ENCODE measurements at regions not wholly inside any gene's neighbourhood (a gene's known extent, or its start where the extent isn't known, plus 50 kb on each side); places are given as distances from the start of the nearest gene placed in this dataset.

- Histone ChIP-seq H3K4me1 (ENCODE audit: control insufficient read depth, insufficient read depth, low read length) (peaks cover 3% of the 10 kb centered on the region), H3K27ac (ENCODE audit: low read length) (no peak overlapping the region), H3K9me3 (ENCODE audit: control insufficient read depth, low read length) (no peaks in the 10 kb centered on the region), H3K4me3 (ENCODE audit: low read length) (no peak overlapping the region), H3K27me3 (ENCODE audit: control insufficient read depth, insufficient read depth) (no peaks in the 10 kb centered on the region)
- ATAC-seq (no peak), DNase-seq (no peak)
- 30% methylated on average over 6 of the region's 6 CpGs for WGBS
- intact Hi-C loops (cut with DNase I) = no loop called here
These were observed 484.2 kb upstream of the BOD1L1 start for GRCh38 chr4:14111730-14112181.

- intact Hi-C loops (cut with DNase I) = no loop called here
- no peak for DNase-seq
- Histone ChIP-seq H3K4me1 (ENCODE audit: control insufficient read depth, insufficient read depth, low read length) (peaks cover 3% of the 10 kb centered on the region), H3K27ac (ENCODE audit: low read length) (no peak overlapping the region), H3K4me3 (ENCODE audit: low read length) (no peak overlapping the region), H3K9me3 (ENCODE audit: control insufficient read depth, low read length) (no peaks in the 10 kb centered on the region), H3K27me3 (ENCODE audit: control insufficient read depth, insufficient read depth) (no peaks in the 10 kb centered on the region)
- no peak for ATAC-seq
- WGBS = 92% methylated on average over 1 of the region's 1 CpG
These were observed 487.6 kb upstream of the BOD1L1 start for GRCh38 chr4:14115106-14115505.

- Histone ChIP-seq H3K27ac (ENCODE audit: low read length) (no peak overlapping the region), H3K4me1 (ENCODE audit: control insufficient read depth, insufficient read depth, low read length) (no peaks in the 10 kb centered on the region), H3K27me3 (ENCODE audit: control insufficient read depth, insufficient read depth) (no peaks in the 10 kb centered on the region), H3K9me3 (ENCODE audit: control insufficient read depth, low read length) (no peaks in the 10 kb centered on the region), H3K4me3 (ENCODE audit: low read length) (no peak overlapping the region)
- intact Hi-C loops (cut with DNase I) = no loop called here
- WGBS = 71% methylated on average over 3 of the region's 3 CpGs
- DNase-seq (no peak), ATAC-seq (peak; percentile 44 to 75)
These were observed 490.2 kb upstream of the BOD1L1 start for GRCh38 chr4:14117575-14118238.

- intact Hi-C loops (cut with DNase I) = no loop called here
- no peaks in the 10 kb centered on the region for H3K9me3 ChIP-seq (ENCODE audit: control insufficient read depth, low read length)
- ATAC-seq = no peak
- 69% methylated on average over 2 of the region's 2 CpGs for WGBS
- no peak for DNase-seq
- no peak overlapping the region for H3K4me3 ChIP-seq (ENCODE audit: low read length)
- H3K4me1 ChIP-seq (ENCODE audit: control insufficient read depth, insufficient read depth, low read length) = no peaks in the 10 kb centered on the region
- H3K27me3 ChIP-seq (ENCODE audit: control insufficient read depth, insufficient read depth) = no peaks in the 10 kb centered on the region
- H3K27ac ChIP-seq (ENCODE audit: low read length) = no peak overlapping the region
These were observed 497.3 kb upstream of the BOD1L1 start for GRCh38 chr4:14124816-14125215.

GRCh38 chr4:14125375-14126129 lies 498.0 kb upstream of the BOD1L1 start:
- H3K9me3 ChIP-seq (ENCODE audit: control insufficient read depth, low read length) = no peaks in the 10 kb centered on the region
- intact Hi-C loops (cut with DNase I) = no loop called here
- 63% methylated on average over 1 of the region's 1 CpG for WGBS
- no peak for DNase-seq
- ATAC-seq = no peak
- H3K27ac ChIP-seq (ENCODE audit: low read length) = no peak overlapping the region
- H3K4me1 ChIP-seq (ENCODE audit: control insufficient read depth, insufficient read depth, low read length) = no peaks in the 10 kb centered on the region
- no peak overlapping the region for H3K4me3 ChIP-seq (ENCODE audit: low read length)
- H3K27me3 ChIP-seq (ENCODE audit: control insufficient read depth, insufficient read depth) = no peaks in the 10 kb centered on the region

- no peaks in the 10 kb centered on the region for H3K27me3 ChIP-seq (ENCODE audit: control insufficient read depth, insufficient read depth)
- H3K27ac ChIP-seq (ENCODE audit: low read length) = no peak overlapping the region
- WGBS = 49% methylated on average over 2 of the region's 2 CpGs
- no peak for DNase-seq
- no peaks in the 10 kb centered on the region for H3K4me1 ChIP-seq (ENCODE audit: control insufficient read depth, insufficient read depth, low read length)
- no peak for ATAC-seq
- intact Hi-C loops (cut with DNase I) = no loop called here
- no peaks in the 10 kb centered on the region for H3K9me3 ChIP-seq (ENCODE audit: control insufficient read depth, low read length)
- no peak overlapping the region for H3K4me3 ChIP-seq (ENCODE audit: low read length)
These were observed 503.0 kb upstream of the BOD1L1 start for GRCh38 chr4:14130551-14130950.

GRCh38 chr4:14131335-14131734 lies 503.8 kb upstream of the BOD1L1 start:
- H3K27ac ChIP-seq (ENCODE audit: low read length) = no peak overlapping the region
- intact Hi-C loops (cut with DNase I) = no loop called here
- H3K9me3 ChIP-seq (ENCODE audit: control insufficient read depth, low read length) = no peaks in the 10 kb centered on the region
- WGBS = 58% methylated on average over 1 of the region's 1 CpG
- no peak for DNase-seq
- H3K27me3 ChIP-seq (ENCODE audit: control insufficient read depth, insufficient read depth) = no peaks in the 10 kb centered on the region
- no peaks in the 10 kb centered on the region for H3K4me1 ChIP-seq (ENCODE audit: control insufficient read depth, insufficient read depth, low read length)
- no peak for ATAC-seq
- no peak overlapping the region for H3K4me3 ChIP-seq (ENCODE audit: low read length)

GRCh38 chr4:14132301-14132700 lies 504.8 kb upstream of the BOD1L1 start:
- no peaks in the 10 kb centered on the region for H3K4me1 ChIP-seq (ENCODE audit: control insufficient read depth, insufficient read depth, low read length)
- intact Hi-C loops (cut with DNase I) = no loop called here
- H3K27ac ChIP-seq (ENCODE audit: low read length) = no peak overlapping the region
- no peak overlapping the region for H3K4me3 ChIP-seq (ENCODE audit: low read length)
- DNase-seq (no peak), ATAC-seq (no peak)
- no peaks in the 10 kb centered on the region for H3K9me3 ChIP-seq (ENCODE audit: control insufficient read depth, low read length)
- WGBS = 94% methylated on average over 1 of the region's 1 CpG
- H3K27me3 ChIP-seq (ENCODE audit: control insufficient read depth, insufficient read depth) = no peaks in the 10 kb centered on the region

GRCh38 chr4:14138106-14138505 lies 510.6 kb upstream of the BOD1L1 start:
- no peak overlapping the region for H3K4me3 ChIP-seq (ENCODE audit: low read length)
- H3K4me1 ChIP-seq (ENCODE audit: control insufficient read depth, insufficient read depth, low read length) = no peaks in the 10 kb centered on the region
- ATAC-seq (no peak), DNase-seq (no peak)
- no peak overlapping the region for H3K27ac ChIP-seq (ENCODE audit: low read length)
- H3K9me3 ChIP-seq (ENCODE audit: control insufficient read depth, low read length) = no peaks in the 10 kb centered on the region
- no peaks in the 10 kb centered on the region for H3K27me3 ChIP-seq (ENCODE audit: control insufficient read depth, insufficient read depth)
- intact Hi-C loops (cut with DNase I) = no loop called here

- Histone ChIP-seq H3K27me3 (ENCODE audit: control insufficient read depth, insufficient read depth) (no peaks in the 10 kb centered on the region), H3K9me3 (ENCODE audit: control insufficient read depth, low read length) (no peaks in the 10 kb centered on the region), H3K4me1 (ENCODE audit: control insufficient read depth, insufficient read depth, low read length) (no peaks in the 10 kb centered on the region), H3K27ac (ENCODE audit: low read length) (no peak overlapping the region), H3K4me3 (ENCODE audit: low read length) (no peak overlapping the region)
- WGBS = 40% methylated on average over 1 of the region's 1 CpG
- no peak for ATAC-seq
- DNase-seq = no peak
- intact Hi-C loops (cut with DNase I) = no loop called here
These were observed 516.4 kb upstream of the BOD1L1 start for GRCh38 chr4:14143892-14144291.

GRCh38 chr4:14149176-14150053 lies 521.9 kb upstream of the BOD1L1 start:
- no peaks in the 10 kb centered on the region for H3K4me1 ChIP-seq (ENCODE audit: control insufficient read depth, insufficient read depth, low read length)
- 54% methylated on average over 6 of the region's 6 CpGs for WGBS
- DNase-seq = no peak
- H3K4me3 ChIP-seq (ENCODE audit: low read length) = no peak overlapping the region
- no peak for ATAC-seq
- H3K9me3 ChIP-seq (ENCODE audit: control insufficient read depth, low read length) = no peaks in the 10 kb centered on the region
- H3K27ac ChIP-seq (ENCODE audit: low read length) = no peak overlapping the region
- H3K27me3 ChIP-seq (ENCODE audit: control insufficient read depth, insufficient read depth) = no peaks in the 10 kb centered on the region
- intact Hi-C loops (cut with DNase I) = no loop called here

Measured in right cardiac atrium (tissue), 5 donors.